EH (cell line): ENCODE measurements at regions not wholly inside any gene's neighbourhood (a gene's known extent, or its start where the extent isn't known, plus 50 kb on each side); places are given as distances from the start of the nearest gene placed in this dataset.
"Not testable (repeated sequence)": the region's sequence is repeated elsewhere in the genome, so short reads cannot be mapped to it uniquely, and the experiment has no call there.

ENCODE experiments used
- DNase-seq: peaks from one replicate; pipeline ENCODE4 v3.0.0-alpha.2; 2015; ENCODE audit warnings: low read depth

GRCh38 chr21:35316456-35316855 is 267.4 kb upstream of the RUNX1 start:
- DNase-seq: no peak

- DNase-seq: no peak
These were observed 265.9 kb upstream of the RUNX1 start for GRCh38 chr21:35314857-35315582.

- DNase-seq: no peak
These were observed 262.9 kb upstream of the RUNX1 start for GRCh38 chr21:35311985-35312384.

- DNase-seq: no peak
These were observed 260.2 kb upstream of the RUNX1 start for GRCh38 chr21:35309316-35309715.

GRCh38 chr21:35303085-35303484 is 254.0 kb upstream of the RUNX1 start:
- peak; percentile 96 for DNase-seq

GRCh38 chr21:35298757-35299156 is 249.7 kb upstream of the RUNX1 start:
- DNase-seq: no peak

- DNase-seq: no peak
These were observed 248.6 kb upstream of the RUNX1 start for GRCh38 chr21:35297665-35298064.

GRCh38 chr21:35294231-35294898 is 245.3 kb upstream of the RUNX1 start:
- DNase-seq: no peak

- DNase-seq: peak; percentile 56
These were observed 243.0 kb upstream of the RUNX1 start for GRCh38 chr21:35291973-35292627.

GRCh38 chr21:35291034-35291433 is 241.9 kb upstream of the RUNX1 start:
- no peak for DNase-seq

- no peak for DNase-seq
These were observed 239.1 kb upstream of the RUNX1 start for GRCh38 chr21:35288238-35288637.

- no peak for DNase-seq
These were observed 235.1 kb upstream of the RUNX1 start for GRCh38 chr21:35284199-35284598.

GRCh38 chr21:35282944-35283343 is 233.8 kb upstream of the RUNX1 start:
- DNase-seq: no peak

GRCh38 chr21:35281956-35282355 is 232.9 kb upstream of the RUNX1 start:
- DNase-seq: no peak

GRCh38 chr21:35280231-35280630 is 231.1 kb upstream of the RUNX1 start:
- DNase-seq: no peak

- DNase-seq: no peak
These were observed 226.7 kb upstream of the RUNX1 start for GRCh38 chr21:35275776-35276175.

GRCh38 chr21:35274923-35275322 is 225.8 kb upstream of the RUNX1 start:
- no peak for DNase-seq

GRCh38 chr21:35274090-35274489 is 225.0 kb upstream of the RUNX1 start:
- DNase-seq: no peak

GRCh38 chr21:35273333-35273732 is 224.2 kb upstream of the RUNX1 start:
- DNase-seq: no peak

GRCh38 chr21:35271344-35272118 is 222.4 kb upstream of the RUNX1 start:
- DNase-seq: not testable (repeated sequence)

- DNase-seq: no peak
These were observed 219.7 kb upstream of the RUNX1 start for GRCh38 chr21:35268817-35269216.

GRCh38 chr21:35268261-35268660 is 219.2 kb upstream of the RUNX1 start:
- no peak for DNase-seq
